HUES6 (cell line): ENCODE measurements at regions not wholly inside any gene's neighbourhood (a gene's known extent, or its start where the extent isn't known, plus 50 kb on each side); places are given as distances from the start of the nearest gene placed in this dataset.

Experiments
- H3K27ac ChIP-seq: 2 replicates; pipeline ENCODE4 v1.7.0; 2013; ENCODE audit warnings: low read depth, mild to moderate bottlenecking, low read length, inconsistent platforms
- H3K27me3 ChIP-seq: 2 replicates; pipeline ENCODE4 v1.6.1; 2013; ENCODE audit warnings: low read length; ENCODE audit not compliant: control insufficient read depth, insufficient read depth
- H3K36me3 ChIP-seq: 2 replicates; pipeline ENCODE4 v1.6.1; 2013; ENCODE audit warnings: low read length; ENCODE audit not compliant: control insufficient read depth, insufficient read depth
- H3K4me1 ChIP-seq: 2 replicates; pipeline ENCODE4 v1.6.1; 2013; ENCODE audit warnings: low read length; ENCODE audit not compliant: control insufficient read depth, insufficient read depth
- H3K4me3 ChIP-seq: 2 replicates; pipeline ENCODE4 v1.5.1; 2013; ENCODE audit warnings: low read depth, low read length
- H3K9ac ChIP-seq: one replicate; pipeline ENCODE4 v1.6.1; 2013; ENCODE audit warnings: mild to moderate bottlenecking, low read length
- H3K9me3 ChIP-seq: 2 replicates; pipeline ENCODE4 v1.6.1; 2013; ENCODE audit warnings: low read depth, low read length; ENCODE audit not compliant: control insufficient read depth, insufficient read depth

DNA sequence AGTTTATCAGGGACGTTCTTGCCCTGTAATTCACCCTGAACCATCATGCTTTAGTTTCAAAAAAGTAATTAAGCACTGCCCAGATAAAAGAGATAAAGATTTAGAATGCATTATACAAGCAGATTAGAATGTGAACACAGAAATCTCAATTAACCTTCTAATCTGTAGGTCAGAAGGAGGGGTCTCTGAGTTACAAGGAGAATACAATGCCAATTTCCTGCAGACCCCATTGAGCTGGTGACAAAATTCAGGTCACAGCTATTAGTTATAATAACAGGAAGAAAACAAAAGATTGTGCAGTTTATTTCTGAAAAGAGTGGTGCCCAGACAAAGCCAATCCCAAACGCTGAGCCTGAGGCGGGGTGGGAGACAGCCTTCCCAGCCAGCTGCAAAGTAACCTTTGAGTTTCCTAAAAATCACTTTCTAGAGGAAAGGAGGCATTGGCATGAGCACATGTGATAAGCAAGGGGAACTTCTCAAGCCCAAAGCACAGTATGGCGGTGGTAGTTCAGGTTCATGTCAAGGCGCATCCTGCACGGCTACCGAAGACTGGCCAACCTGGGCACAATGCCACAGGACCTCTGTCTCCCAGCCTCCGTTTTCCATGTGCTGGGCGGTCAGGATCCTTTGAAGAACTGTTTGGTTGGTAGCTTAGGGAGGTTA lies 192.5 kb downstream of the TTLL2 start:
- no peaks in the 10 kb centered on the region for H3K9me3 ChIP-seq
- H3K27ac ChIP-seq: no peak overlapping the region
- no peak overlapping the region for H3K4me3 ChIP-seq

DNA sequence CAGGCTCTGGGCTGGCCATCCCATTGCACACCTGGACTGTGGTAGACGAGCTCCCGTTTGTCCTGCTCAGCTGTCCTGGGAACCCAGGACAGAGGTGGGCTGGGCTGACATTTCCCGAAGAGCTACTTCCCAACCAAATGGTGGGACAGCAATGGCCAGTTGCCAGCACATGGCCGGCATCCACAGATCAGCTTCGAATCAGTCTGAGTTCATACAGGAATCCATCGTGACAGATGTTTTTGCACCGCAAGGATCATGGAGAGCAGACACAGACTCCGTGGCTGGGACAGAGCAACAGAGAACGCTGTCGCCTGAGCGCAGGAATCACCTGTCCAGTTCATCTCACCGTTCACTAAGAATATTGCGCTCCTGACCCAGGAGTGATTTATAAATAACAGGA lies 198.5 kb downstream of the TTLL2 start:
- no peaks in the 10 kb centered on the region for H3K27me3 ChIP-seq
- no peaks in the 10 kb centered on the region for H3K4me1 ChIP-seq
- no peak overlapping the region for H3K9ac ChIP-seq
- H3K4me3 ChIP-seq: no peak overlapping the region
- H3K9me3 ChIP-seq: 0 out of 2 replicates have a peak, but pooled peaks cover 2% of the 10 kb centered on the region
- H3K36me3 ChIP-seq: no peaks in the 10 kb centered on the region
- H3K27ac ChIP-seq: no peak overlapping the region

More for the DNA sequence above, 192.5 kb downstream of the TTLL2 start:
- H3K27me3 ChIP-seq: no peaks in the 10 kb centered on the region
- no peaks in the 10 kb centered on the region for H3K4me1 ChIP-seq
- H3K36me3 ChIP-seq: no peaks in the 10 kb centered on the region
- no peak overlapping the region for H3K9ac ChIP-seq

DNA sequence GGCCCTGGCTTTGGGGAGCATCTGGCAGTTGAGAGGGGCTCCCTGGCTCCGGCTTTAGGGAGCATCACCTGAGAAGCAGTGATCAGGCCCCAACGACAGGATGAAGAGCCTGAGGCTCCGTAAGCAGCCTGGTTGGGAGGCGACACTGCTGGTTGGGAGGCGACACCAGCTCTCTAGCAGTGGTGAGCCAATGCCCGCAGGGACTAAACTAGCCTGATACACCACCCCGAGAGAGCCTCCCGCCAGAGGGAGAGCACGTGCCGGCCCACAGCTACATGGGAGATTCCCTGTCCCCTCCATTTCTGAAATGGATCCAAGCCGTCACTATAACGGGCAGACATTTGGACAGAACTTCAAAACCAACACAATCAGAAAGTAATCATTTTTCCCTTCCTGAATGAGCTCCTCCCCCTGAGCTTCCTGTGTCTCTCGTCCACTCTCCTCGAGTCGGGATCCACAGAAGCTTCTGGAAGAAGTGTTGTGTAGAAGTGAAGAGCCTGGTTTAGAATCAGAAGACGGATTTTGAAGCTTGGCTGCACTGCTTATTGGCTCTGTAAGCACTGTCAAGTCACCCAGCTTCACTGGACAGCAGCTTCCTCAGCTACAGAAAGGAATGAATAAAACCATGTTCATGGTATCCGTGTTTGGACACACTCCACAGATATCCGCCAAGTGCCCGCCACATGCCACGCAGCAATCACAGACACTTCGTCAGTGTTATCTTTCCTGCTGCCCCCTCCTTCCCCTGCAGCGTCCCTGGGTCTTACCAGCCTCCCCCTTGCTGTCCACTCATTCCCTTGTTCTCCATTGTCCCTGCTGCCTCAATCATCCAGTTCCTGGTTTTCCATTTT lies 199.6 kb downstream of the TTLL2 start:
- no peaks in the 10 kb centered on the region for H3K4me1 ChIP-seq
- H3K4me3 ChIP-seq: no peak overlapping the region
- H3K9ac ChIP-seq: no peak overlapping the region
- H3K27me3 ChIP-seq: no peaks in the 10 kb centered on the region
- 0 out of 2 replicates have a peak, but pooled peaks cover 2% of the 10 kb centered on the region for H3K9me3 ChIP-seq
- no peaks in the 10 kb centered on the region for H3K36me3 ChIP-seq
- H3K27ac ChIP-seq: no peak overlapping the region

DNA sequence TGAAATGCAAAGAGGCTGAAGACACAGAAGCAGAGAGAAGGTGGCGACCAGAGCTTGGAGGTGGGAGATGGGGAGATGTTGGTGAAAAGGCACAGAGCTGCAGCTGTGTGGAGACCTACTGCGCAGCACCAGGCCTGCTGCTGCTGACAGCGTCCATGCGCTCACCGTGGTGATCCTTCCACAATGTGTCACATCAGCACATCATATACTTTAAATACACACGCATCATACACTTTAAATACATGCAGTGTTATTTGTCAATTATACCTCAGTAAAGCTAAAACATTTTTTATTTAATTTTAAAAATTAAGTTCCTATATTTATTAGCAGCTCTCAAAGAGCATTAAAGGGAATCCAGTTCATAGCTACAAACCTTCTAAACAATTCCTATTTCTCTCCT lies 200.9 kb downstream of the TTLL2 start:
- Histone ChIP-seq H3K4me1 (no peaks in the 10 kb centered on the region), H3K27ac (no peak overlapping the region), H3K4me3 (no peak overlapping the region), H3K36me3 (no peaks in the 10 kb centered on the region), H3K9me3 (0 out of 2 replicates have a peak, but pooled peaks cover 2% of the 10 kb centered on the region), H3K27me3 (0 out of 2 replicates have a peak, but pooled peaks cover 3% of the 10 kb centered on the region), H3K9ac (no peak overlapping the region)

DNA sequence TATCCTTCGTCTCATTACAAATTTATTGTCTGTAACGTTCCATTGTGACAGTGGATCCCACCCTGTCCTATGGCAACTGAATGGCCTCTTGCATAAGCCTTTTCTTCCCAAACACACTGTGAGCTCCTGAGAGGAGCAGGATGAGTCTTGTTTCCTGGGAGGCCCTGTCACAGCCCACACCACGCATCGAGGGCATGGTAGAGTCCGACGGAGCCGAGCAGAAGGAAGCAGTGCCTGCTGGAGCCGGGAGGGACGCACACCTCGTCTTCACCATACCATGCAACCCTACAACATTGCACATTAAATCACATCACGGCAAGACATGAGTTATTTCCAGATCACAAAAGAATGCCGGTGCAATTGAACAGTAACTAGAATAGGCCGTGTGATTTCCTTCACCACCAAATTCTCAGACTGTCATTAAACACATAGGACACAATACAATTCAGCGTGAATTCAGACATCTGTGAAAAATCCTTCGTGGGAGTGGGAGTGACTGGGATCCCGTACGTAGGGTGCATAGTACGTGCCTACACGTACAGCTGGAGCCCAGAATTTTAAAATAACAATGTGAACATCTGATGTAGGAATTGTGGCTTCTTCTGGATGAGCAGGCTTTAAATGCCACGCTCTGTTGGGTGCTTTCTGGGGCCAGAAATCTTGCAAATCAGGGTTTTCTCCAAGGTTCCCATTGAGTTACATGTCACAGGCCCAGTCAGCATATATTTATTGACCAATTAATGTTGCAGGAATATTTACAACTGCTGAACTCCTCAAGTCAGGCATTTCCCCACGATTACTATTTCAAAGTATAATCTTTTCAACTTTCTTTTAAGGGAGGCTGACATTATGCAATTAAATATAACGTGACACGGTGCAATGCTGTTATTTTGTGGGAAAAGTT lies 201.8 kb downstream of the TTLL2 start:
- 0 out of 2 replicates have a peak, but pooled peaks cover 2% of the 10 kb centered on the region for H3K9me3 ChIP-seq

DNA sequence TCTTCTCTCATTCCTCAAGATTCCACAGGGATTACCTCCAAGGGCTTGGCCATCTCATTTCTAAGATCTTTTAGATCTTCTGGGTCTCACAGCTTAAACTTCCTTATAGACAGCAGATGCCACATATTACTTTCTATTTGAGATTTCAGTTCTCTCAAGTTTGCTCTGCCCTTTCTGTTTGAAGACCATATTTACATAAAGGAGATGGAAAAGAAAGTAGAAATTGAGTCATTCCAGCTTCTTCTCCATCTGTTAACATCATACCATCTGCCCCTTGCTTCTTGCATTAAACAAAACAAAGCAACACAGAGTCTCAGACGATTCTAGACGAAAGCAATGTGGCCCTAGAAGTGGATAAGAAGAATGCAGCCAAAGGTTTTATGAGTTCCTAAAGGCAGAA lies 203.4 kb downstream of the TTLL2 start:
- Histone ChIP-seq H3K4me3 (no peak overlapping the region), H3K27me3 (peaks cover 6% of the 10 kb centered on the region; the same call in 1 of the 2 replicates), H3K4me1 (no peaks in the 10 kb centered on the region), H3K9ac (no peak overlapping the region), H3K27ac (no peak overlapping the region), H3K36me3 (no peaks in the 10 kb centered on the region), H3K9me3 (0 out of 2 replicates have a peak, but pooled peaks cover 4% of the 10 kb centered on the region)

More for the DNA sequence above, 201.8 kb downstream of the TTLL2 start:
- Histone ChIP-seq H3K4me1 (no peaks in the 10 kb centered on the region), H3K27me3 (peaks cover 6% of the 10 kb centered on the region; the same call in 1 of the 2 replicates), H3K27ac (no peak overlapping the region), H3K36me3 (no peaks in the 10 kb centered on the region), H3K9ac (no peak overlapping the region), H3K4me3 (no peak overlapping the region)

DNA sequence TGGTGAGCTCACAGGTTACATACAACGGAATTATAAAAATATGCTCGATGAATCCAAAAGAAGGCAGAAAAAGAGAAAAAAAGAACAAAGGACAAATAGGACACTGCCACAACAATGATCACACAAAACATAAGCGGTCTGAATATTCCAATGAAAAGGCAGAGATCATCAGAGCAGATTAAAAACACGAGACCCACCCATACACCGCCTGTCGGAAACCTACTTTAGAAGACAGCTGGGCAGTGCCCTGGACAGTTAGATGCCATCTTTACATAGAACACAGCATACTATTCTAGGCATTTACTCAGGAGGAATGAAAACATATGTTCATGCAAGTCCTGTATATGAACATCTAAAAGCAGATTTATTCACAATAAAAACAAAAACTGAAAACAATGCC lies 204.1 kb downstream of the TTLL2 start:
- H3K4me3 ChIP-seq: no peak overlapping the region
- H3K4me1 ChIP-seq: no peaks in the 10 kb centered on the region
- no peak overlapping the region for H3K9ac ChIP-seq
- peaks cover 6% of the 10 kb centered on the region; the same call in 1 of the 2 replicates for H3K27me3 ChIP-seq
- no peak overlapping the region for H3K27ac ChIP-seq
- H3K9me3 ChIP-seq: 0 out of 2 replicates have a peak, but pooled peaks cover 3% of the 10 kb centered on the region
- H3K36me3 ChIP-seq: no peaks in the 10 kb centered on the region

DNA sequence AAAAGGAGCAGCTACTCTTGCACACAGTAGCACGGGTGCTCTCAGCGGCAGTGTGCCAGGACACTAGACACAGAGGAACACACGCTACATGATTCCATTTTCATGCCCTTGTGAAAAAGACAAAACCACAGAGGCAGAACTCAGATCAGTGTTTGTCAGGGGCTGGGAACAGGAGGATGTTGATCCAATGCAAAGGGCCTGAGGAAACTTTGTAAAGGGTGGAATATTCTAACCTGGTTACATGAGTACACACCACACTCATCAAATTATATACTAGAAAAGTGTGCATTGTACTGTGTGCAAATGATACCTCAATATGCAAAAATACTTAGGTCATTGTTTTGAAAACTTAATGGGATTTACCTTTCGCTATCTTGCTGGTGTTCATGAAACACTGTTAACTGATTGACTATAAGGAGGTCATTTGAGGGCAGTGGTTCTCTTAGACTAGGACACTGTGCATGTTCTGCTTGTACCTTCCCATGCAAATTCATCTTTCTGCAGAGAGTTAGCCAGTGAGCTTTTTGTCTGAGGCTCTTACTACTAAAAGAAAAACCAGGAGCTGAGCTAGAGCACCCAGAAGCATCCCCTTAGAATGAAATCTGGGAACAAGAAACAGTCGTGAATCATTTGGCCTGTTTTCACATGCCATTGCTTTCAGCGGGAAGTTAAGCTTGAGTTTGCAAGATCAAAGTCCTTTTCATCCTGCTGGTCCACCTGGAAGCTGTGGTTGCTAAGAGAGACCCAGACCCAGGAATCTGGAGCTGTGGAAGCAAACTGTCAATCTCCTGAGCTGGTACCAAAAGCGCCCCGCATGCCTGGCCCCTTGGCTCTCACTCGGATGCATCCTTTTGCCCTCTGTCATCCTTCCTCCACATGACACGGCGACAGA lies 204.8 kb downstream of the TTLL2 start:
- Histone ChIP-seq H3K9ac (no peak overlapping the region), H3K4me3 (no peak overlapping the region), H3K27me3 (peaks cover 6% of the 10 kb centered on the region; the same call in 1 of the 2 replicates), H3K27ac (no peak overlapping the region), H3K36me3 (no peaks in the 10 kb centered on the region), H3K4me1 (no peaks in the 10 kb centered on the region), H3K9me3 (0 out of 2 replicates have a peak, but pooled peaks cover 6% of the 10 kb centered on the region)

DNA sequence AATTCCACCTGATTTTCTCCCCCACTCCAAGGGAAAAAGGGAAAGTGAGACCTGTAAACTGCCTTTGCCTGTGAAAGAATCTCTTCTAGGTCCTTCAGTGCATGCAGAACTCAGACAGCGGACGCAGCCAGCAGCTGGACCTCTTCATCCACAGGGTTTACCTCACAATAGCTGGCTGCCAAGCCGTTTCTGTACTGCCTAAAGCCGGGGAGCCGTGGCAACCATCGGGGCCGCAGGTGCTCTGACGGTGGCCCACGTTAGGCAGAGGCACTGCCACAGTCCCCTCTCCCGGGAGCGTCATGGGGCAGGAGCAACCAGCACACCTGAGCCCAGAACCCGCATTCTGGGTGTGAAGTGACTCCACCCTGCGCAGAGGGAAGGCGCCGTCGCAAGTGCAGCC lies 206.1 kb downstream of the TTLL2 start:
- Histone ChIP-seq H3K4me1 (no peaks in the 10 kb centered on the region), H3K9ac (no peak overlapping the region), H3K27ac (no peak overlapping the region), H3K36me3 (no peaks in the 10 kb centered on the region), H3K9me3 (peaks cover 14% of the 10 kb centered on the region; the same call in 1 of the 2 replicates), H3K4me3 (no peak overlapping the region), H3K27me3 (peaks cover 6% of the 10 kb centered on the region; the same call in 1 of the 2 replicates)
